Cardiac muscle cell (in vitro differentiated cells and primary cell): ENCODE measurements at regions not wholly inside any gene's neighbourhood (a gene's known extent, or its start where the extent isn't known, plus 50 kb on each side); places are given as distances from the start of the nearest gene placed in this dataset.
A peak's percentile ranks its signal among the peaks of the same experiment; 100 is the strongest.

Experiments used
- DNase-seq, 2 donors: peaks; one replicate each; pipeline versions ENCODE4 v3.0.0 to v3.0.0-alpha.2; 2010 to 2017; ENCODE audit warnings: low read depth in 1 of 2, low spot score in 1 of 2
- H3K27ac ChIP-seq: fragments of 200-600 bp; sonication (generic); 2 replicates; pipeline ENCODE4 v1.5.1; 2016
- H3K27me3 ChIP-seq: fragments of 200-600 bp; sonication (generic); 2 replicates; pipeline ENCODE4 v1.6.0; 2016; ENCODE audit warnings: control low read depth
- H3K36me3 ChIP-seq: fragments of 200-600 bp; sonication (generic); 2 replicates; pipeline ENCODE4 v1.5.1; 2016; ENCODE audit warnings: control low read depth
- H3K4me1 ChIP-seq: fragments of 200-600 bp; sonication (generic); 2 replicates; pipeline ENCODE4 v1.8.1; 2017; ENCODE audit warnings: low read depth, mild to moderate bottlenecking, mixed run types
- H3K4me3 ChIP-seq: fragments of 200-600 bp; sonication (generic); 2 replicates; pipeline ENCODE4 v1.5.1; 2016; ENCODE audit warnings: mild to moderate bottlenecking
- H3K9me3 ChIP-seq: fragments of 200-600 bp; sonication (generic); 2 replicates; pipeline ENCODE4 v1.5.1; 2017; ENCODE audit warnings: low read depth, mild to moderate bottlenecking, control low read depth
- TF ChIP-seq, protein P1 (sequence below): IDR thresholded peaks from 2 replicates; pipeline ENCODE4 v1.5.1; 2012; ENCODE audit warnings: low read depth, mild to moderate bottlenecking, low read length

DNA sequence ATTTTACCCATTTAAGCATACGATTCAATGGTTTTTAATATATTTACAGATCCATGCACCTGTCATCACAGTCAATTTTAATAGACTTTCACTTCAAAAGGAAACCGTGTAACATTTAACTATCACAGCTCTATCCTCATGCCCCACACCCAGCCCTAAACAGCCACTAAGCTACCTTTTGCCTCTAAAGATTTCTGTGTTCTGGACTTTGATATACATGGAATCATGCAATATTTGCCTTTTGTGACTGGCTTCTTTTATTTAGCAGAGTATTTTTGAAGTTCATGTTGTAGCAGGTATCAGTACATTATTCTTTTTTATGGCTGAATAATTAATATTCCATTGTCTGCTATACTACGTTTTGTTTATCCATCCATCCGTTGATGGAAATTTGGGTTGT lies 50.3 kb upstream of the STX16 start:
- Histone ChIP-seq H3K4me1 (peaks cover 2% of the 10 kb centered on the region), H3K36me3 (no peaks in the 10 kb centered on the region), H3K27ac (no peak overlapping the region), H3K4me3 (no peak overlapping the region), H3K27me3 (no peaks in the 10 kb centered on the region), H3K9me3 (no peaks in the 10 kb centered on the region)
- DNase-seq, result no peak
- TF ChIP-seq, protein P1, sequence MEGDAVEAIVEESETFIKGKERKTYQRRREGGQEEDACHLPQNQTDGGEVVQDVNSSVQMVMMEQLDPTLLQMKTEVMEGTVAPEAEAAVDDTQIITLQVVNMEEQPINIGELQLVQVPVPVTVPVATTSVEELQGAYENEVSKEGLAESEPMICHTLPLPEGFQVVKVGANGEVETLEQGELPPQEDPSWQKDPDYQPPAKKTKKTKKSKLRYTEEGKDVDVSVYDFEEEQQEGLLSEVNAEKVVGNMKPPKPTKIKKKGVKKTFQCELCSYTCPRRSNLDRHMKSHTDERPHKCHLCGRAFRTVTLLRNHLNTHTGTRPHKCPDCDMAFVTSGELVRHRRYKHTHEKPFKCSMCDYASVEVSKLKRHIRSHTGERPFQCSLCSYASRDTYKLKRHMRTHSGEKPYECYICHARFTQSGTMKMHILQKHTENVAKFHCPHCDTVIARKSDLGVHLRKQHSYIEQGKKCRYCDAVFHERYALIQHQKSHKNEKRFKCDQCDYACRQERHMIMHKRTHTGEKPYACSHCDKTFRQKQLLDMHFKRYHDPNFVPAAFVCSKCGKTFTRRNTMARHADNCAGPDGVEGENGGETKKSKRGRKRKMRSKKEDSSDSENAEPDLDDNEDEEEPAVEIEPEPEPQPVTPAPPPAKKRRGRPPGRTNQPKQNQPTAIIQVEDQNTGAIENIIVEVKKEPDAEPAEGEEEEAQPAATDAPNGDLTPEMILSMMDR, result no peak

DNA sequence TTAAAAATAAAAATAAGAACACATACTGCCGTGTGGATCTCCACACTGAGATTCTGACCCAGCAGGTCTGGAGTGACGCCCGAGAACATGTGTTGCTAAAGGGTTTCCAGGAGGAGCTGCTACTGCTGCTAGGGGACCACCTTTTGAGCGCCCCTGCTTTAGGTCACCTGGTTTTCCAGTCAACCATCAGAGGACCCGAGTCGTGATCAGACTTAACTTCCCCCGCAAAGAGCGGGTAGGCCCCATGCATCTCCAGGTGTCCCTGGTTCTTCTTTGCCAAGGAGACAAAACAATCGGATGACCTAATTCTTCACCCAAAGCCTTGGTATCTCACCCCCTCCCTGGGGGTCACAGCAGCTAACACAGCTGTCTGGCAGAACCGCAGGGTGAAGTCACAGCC lies 51.1 kb upstream of the STX16 start:
- peaks cover 2% of the 10 kb centered on the region for H3K4me1 ChIP-seq

GRCh38 chr20:58598211-58599015 lies 52.7 kb upstream of the STX16 start:
- H3K4me1 ChIP-seq, result peaks cover 2% of the 10 kb centered on the region
- H3K9me3 ChIP-seq, result no peaks in the 10 kb centered on the region
- no peaks in the 10 kb centered on the region for H3K27me3 ChIP-seq
- H3K4me3 ChIP-seq, result no peak overlapping the region
- DNase-seq, result peak in 1 of 2 donors; percentile 86
- TF ChIP-seq, protein P1, result no peak
- H3K27ac ChIP-seq, result no peak overlapping the region
- H3K36me3 ChIP-seq, result no peaks in the 10 kb centered on the region

More for the DNA sequence above, 51.1 kb upstream of the STX16 start:
- H3K27me3 ChIP-seq, result no peaks in the 10 kb centered on the region
- H3K27ac ChIP-seq, result no peak overlapping the region
- H3K4me3 ChIP-seq, result no peak overlapping the region
- H3K9me3 ChIP-seq, result no peaks in the 10 kb centered on the region
- no peaks in the 10 kb centered on the region for H3K36me3 ChIP-seq
- DNase-seq, result no peak
- TF ChIP-seq, protein P1, result no peak

DNA sequence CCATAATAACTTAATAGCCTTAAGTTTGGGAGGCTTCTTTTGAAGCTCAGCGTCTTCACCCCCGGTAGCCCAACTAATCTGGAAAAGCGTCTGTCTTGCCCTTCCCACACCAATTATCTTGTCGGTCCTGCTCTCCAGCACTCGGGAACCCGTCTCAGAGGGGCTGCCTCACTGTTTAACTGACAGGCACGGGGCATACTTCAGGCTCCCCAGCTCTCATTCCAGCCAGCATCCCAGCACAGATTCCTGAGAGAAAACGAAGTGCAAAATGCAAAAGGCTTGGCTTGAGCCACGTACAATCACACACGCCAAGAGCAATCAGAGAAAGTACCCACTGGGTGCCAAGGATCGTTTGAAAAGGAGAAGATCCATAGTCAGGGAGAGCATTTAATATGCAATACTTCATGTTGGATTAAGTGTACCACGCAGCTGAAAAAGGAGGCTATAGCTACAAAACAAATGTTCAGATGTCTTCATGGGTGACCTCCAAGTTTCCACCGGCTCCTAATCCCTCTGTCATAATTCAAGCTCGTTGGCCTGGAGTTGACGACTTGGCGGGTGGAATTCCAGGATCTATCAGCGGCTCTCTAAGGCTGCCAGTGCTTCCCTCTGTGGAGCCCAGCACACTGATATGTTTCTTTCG lies 53.7 kb upstream of the STX16 start:
- H3K4me1 ChIP-seq, result peaks cover 2% of the 10 kb centered on the region
- H3K27ac ChIP-seq, result no peak overlapping the region
- H3K27me3 ChIP-seq, result no peaks in the 10 kb centered on the region
- peak in 1 of 2 donors; percentile 14 for DNase-seq
- TF ChIP-seq, protein P1, result no peak
- H3K9me3 ChIP-seq, result no peaks in the 10 kb centered on the region
- no peaks in the 10 kb centered on the region for H3K36me3 ChIP-seq
- H3K4me3 ChIP-seq, result no peak overlapping the region

GRCh38 chr20:58596750-58597248 lies 54.3 kb upstream of the STX16 start:
- Histone ChIP-seq H3K27me3 (no peaks in the 10 kb centered on the region), H3K36me3 (no peaks in the 10 kb centered on the region), H3K27ac (no peak overlapping the region), H3K4me1 (peaks cover 2% of the 10 kb centered on the region), H3K9me3 (no peaks in the 10 kb centered on the region), H3K4me3 (no peak overlapping the region)
- TF ChIP-seq, protein P1, result no peak
- no peak for DNase-seq
